H1 (cell line): ENCODE measurements at regions not wholly inside any gene's neighbourhood (a gene's known extent, or its start where the extent isn't known, plus 50 kb on each side); places are given as distances from the start of the nearest gene placed in this dataset.

ENCODE experiments used
- BRCA1 ChIP-seq: IDR thresholded peaks from 2 replicates; pipeline ENCODE4 v1.6.1; 2012; ENCODE audit warnings: low read depth, low read length, improper control_type of control experiment
- SUZ12 ChIP-seq: fragments of 200-600 bp; sonication (generic); IDR thresholded peaks from 2 replicates; pipeline ENCODE4 v1.6.1; 2012; ENCODE audit warnings: mild to moderate bottlenecking, inconsistent platforms, low read length, moderate library complexity, mixed read lengths

DNA sequence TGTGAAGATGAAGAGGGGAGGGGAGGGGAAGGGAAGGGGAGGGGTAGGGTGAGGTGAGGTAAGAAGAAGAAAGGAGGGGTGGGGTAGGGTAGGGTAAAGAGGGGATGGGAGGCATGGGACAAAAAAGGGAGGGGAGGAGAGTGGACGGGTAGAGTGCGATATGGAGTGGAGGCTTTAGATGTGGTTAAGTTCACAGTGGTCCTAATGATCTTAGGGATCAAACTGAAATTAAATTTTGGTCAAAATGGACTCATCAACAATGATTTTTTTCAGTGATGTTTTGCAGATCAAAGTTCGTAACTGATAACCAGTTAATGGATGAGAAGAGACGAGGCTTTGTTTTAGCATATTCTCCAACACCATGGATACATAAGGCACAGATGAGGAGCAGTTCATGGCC, 513.9 kb upstream of the ACVR2A start (continued):
- no peak for TF ChIP-seq BRCA1
- TF ChIP-seq SUZ12: no peak
